ENCODE measurements at regions not wholly inside any gene's neighbourhood (a gene's known extent, or its start where the extent isn't known, plus 50 kb on each side); places are given as distances from the start of the nearest gene placed in this dataset.

GRCh38 chr20:6566821-6567220, 200.7 kb upstream of the BMP2 start:
- H3K27ac ChIP-seq (ENCODE audit: insufficient read depth, low read length, poor library complexity, severe bottlenecking), result no peak overlapping the region
- DNase-seq, result no peak
- peaks cover 0 to 12% (median 2%) of the 10 kb centered on the region in 7 donors for H3K9me3 Mint-ChIP-seq
- no peaks in the 10 kb centered on the region for H3K27me3 ChIP-seq (ENCODE audit: control insufficient read depth, insufficient read depth, low read length)
- H3K27me3 Mint-ChIP-seq, result peaks cover 5% of the 10 kb centered on the region
- H3K4me3 ChIP-seq (ENCODE audit: low read depth, low read length), result no peak overlapping the region
- H3K4me1 Mint-ChIP-seq, result no peaks in the 10 kb centered on the region
- no peaks in the 10 kb centered on the region for H3K4me1 ChIP-seq (ENCODE audit: control insufficient read depth, insufficient read depth, low read length, poor library complexity, severe bottlenecking)
- H3K27ac Mint-ChIP-seq, result no peak overlapping the region
- H3K9me3 ChIP-seq (ENCODE audit: control insufficient read depth in 2 of 2, low read length in 2 of 2), result no peaks in the 10 kb centered on the region
- no peak overlapping the region for H3K4me3 Mint-ChIP-seq
- no peaks in the 10 kb centered on the region for H3K36me3 Mint-ChIP-seq
- no peaks in the 10 kb centered on the region for H3K36me3 ChIP-seq (ENCODE audit: control insufficient read depth, insufficient read depth, low read length)
- no peak for ATAC-seq (ENCODE audit: low read depth in 2 of 2)

- no peak for DNase-seq
- no peak for ATAC-seq (ENCODE audit: low read depth in 2 of 2)
- H3K4me3 Mint-ChIP-seq, result no peak overlapping the region
- H3K27ac Mint-ChIP-seq, result no peak overlapping the region
- no peak overlapping the region for H3K27ac ChIP-seq (ENCODE audit: insufficient read depth, low read length, poor library complexity, severe bottlenecking)
- H3K9me3 Mint-ChIP-seq, result peaks cover 0 to 3% (median 0%) of the 10 kb centered on the region in 7 donors
- H3K4me1 Mint-ChIP-seq, result no peaks in the 10 kb centered on the region
- H3K36me3 ChIP-seq (ENCODE audit: control insufficient read depth, insufficient read depth, low read length), result no peaks in the 10 kb centered on the region
- no peaks in the 10 kb centered on the region for H3K27me3 Mint-ChIP-seq
- no peaks in the 10 kb centered on the region for H3K4me1 ChIP-seq (ENCODE audit: control insufficient read depth, insufficient read depth, low read length, poor library complexity, severe bottlenecking)
- no peak overlapping the region for H3K4me3 ChIP-seq (ENCODE audit: low read depth, low read length)
- H3K9me3 ChIP-seq (ENCODE audit: control insufficient read depth in 2 of 2, low read length in 2 of 2), result no peaks in the 10 kb centered on the region
- no peaks in the 10 kb centered on the region for H3K36me3 Mint-ChIP-seq
- H3K27me3 ChIP-seq (ENCODE audit: control insufficient read depth, insufficient read depth, low read length), result no peaks in the 10 kb centered on the region
These were observed 205.4 kb upstream of the BMP2 start for GRCh38 chr20:6562111-6562510.

- H3K36me3 Mint-ChIP-seq, result no peaks in the 10 kb centered on the region
- peaks cover 0 to 3% (median 0%) of the 10 kb centered on the region in 7 donors for H3K9me3 Mint-ChIP-seq
- ATAC-seq (ENCODE audit: low read depth in 2 of 2) (no peak), DNase-seq (no peak)
- no peak overlapping the region for H3K4me3 Mint-ChIP-seq
- Histone ChIP-seq H3K27ac (ENCODE audit: insufficient read depth, low read length, poor library complexity, severe bottlenecking) (no peak overlapping the region), H3K4me1 (ENCODE audit: control insufficient read depth, insufficient read depth, low read length, poor library complexity, severe bottlenecking) (no peaks in the 10 kb centered on the region), H3K36me3 (ENCODE audit: control insufficient read depth, insufficient read depth, low read length) (no peaks in the 10 kb centered on the region), H3K9me3 (ENCODE audit: control insufficient read depth in 2 of 2, low read length in 2 of 2) (no peaks in the 10 kb centered on the region), H3K27me3 (ENCODE audit: control insufficient read depth, insufficient read depth, low read length) (no peaks in the 10 kb centered on the region), H3K4me3 (ENCODE audit: low read depth, low read length) (no peak overlapping the region)
- no peaks in the 10 kb centered on the region for H3K4me1 Mint-ChIP-seq
- H3K27me3 Mint-ChIP-seq, result no peaks in the 10 kb centered on the region
- no peak overlapping the region for H3K27ac Mint-ChIP-seq
These were observed 206.5 kb upstream of the BMP2 start for GRCh38 chr20:6560978-6561377.

- Mint-ChIP-seq H3K4me3 (no peak overlapping the region), H3K4me1 (no peaks in the 10 kb centered on the region), H3K36me3 (no peaks in the 10 kb centered on the region), H3K27me3 (no peaks in the 10 kb centered on the region), H3K27ac (no peak overlapping the region), H3K9me3 (peaks cover 0 to 3% (median 0%) of the 10 kb centered on the region in 7 donors)
- no peak for DNase-seq
- Histone ChIP-seq H3K9me3 (ENCODE audit: control insufficient read depth in 2 of 2, low read length in 2 of 2) (no peaks in the 10 kb centered on the region), H3K4me3 (ENCODE audit: low read depth, low read length) (no peak overlapping the region), H3K4me1 (ENCODE audit: control insufficient read depth, insufficient read depth, low read length, poor library complexity, severe bottlenecking) (no peaks in the 10 kb centered on the region), H3K27me3 (ENCODE audit: control insufficient read depth, insufficient read depth, low read length) (no peaks in the 10 kb centered on the region), H3K36me3 (ENCODE audit: control insufficient read depth, insufficient read depth, low read length) (no peaks in the 10 kb centered on the region), H3K27ac (ENCODE audit: insufficient read depth, low read length, poor library complexity, severe bottlenecking) (no peak overlapping the region)
- ATAC-seq (ENCODE audit: low read depth in 2 of 2), result no peak
These were observed 207.7 kb upstream of the BMP2 start for GRCh38 chr20:6559791-6560190.

- H3K27ac ChIP-seq (ENCODE audit: insufficient read depth, low read length, poor library complexity, severe bottlenecking), result no peak overlapping the region
- H3K4me1 ChIP-seq (ENCODE audit: control insufficient read depth, insufficient read depth, low read length, poor library complexity, severe bottlenecking), result no peaks in the 10 kb centered on the region
- ATAC-seq (ENCODE audit: low read depth in 2 of 2) (no peak), DNase-seq (no peak)
- H3K27ac Mint-ChIP-seq, result no peak overlapping the region
- no peaks in the 10 kb centered on the region for H3K27me3 ChIP-seq (ENCODE audit: control insufficient read depth, insufficient read depth, low read length)
- H3K4me3 ChIP-seq (ENCODE audit: low read depth, low read length), result no peak overlapping the region
- no peak overlapping the region for H3K4me3 Mint-ChIP-seq
- H3K9me3 ChIP-seq (ENCODE audit: control insufficient read depth in 2 of 2, low read length in 2 of 2), result no peaks in the 10 kb centered on the region
- H3K9me3 Mint-ChIP-seq, result peaks cover 0 to 4% (median 2%) of the 10 kb centered on the region in 7 donors
- H3K36me3 ChIP-seq (ENCODE audit: control insufficient read depth, insufficient read depth, low read length), result no peaks in the 10 kb centered on the region
- no peaks in the 10 kb centered on the region for H3K36me3 Mint-ChIP-seq
- H3K4me1 Mint-ChIP-seq, result no peaks in the 10 kb centered on the region
- H3K27me3 Mint-ChIP-seq, result no peaks in the 10 kb centered on the region
These were observed 209.1 kb upstream of the BMP2 start for GRCh38 chr20:6558341-6558740.

GRCh38 chr20:6533761-6534479, 233.6 kb upstream of the BMP2 start:
- Mint-ChIP-seq H3K27ac (no peak overlapping the region), H3K36me3 (no peaks in the 10 kb centered on the region), H3K27me3 (no peaks in the 10 kb centered on the region), H3K9me3 (peaks cover 0 to 13% (median 3%) of the 10 kb centered on the region in 7 donors), H3K4me3 (no peak overlapping the region), H3K4me1 (no peaks in the 10 kb centered on the region)
- Histone ChIP-seq H3K4me3 (ENCODE audit: low read depth, low read length) (no peak overlapping the region), H3K4me1 (ENCODE audit: control insufficient read depth, insufficient read depth, low read length, poor library complexity, severe bottlenecking) (no peaks in the 10 kb centered on the region), H3K36me3 (ENCODE audit: control insufficient read depth, insufficient read depth, low read length) (no peaks in the 10 kb centered on the region), H3K27me3 (ENCODE audit: control insufficient read depth, insufficient read depth, low read length) (no peaks in the 10 kb centered on the region), H3K9me3 (ENCODE audit: control insufficient read depth in 2 of 2, low read length in 2 of 2) (no peaks in the 10 kb centered on the region), H3K27ac (ENCODE audit: insufficient read depth, low read length, poor library complexity, severe bottlenecking) (no peak overlapping the region)
- ATAC-seq (ENCODE audit: low read depth in 2 of 2) (no peak), DNase-seq (no peak)

GRCh38 chr20:6533351-6533750, 234.1 kb upstream of the BMP2 start:
- Histone ChIP-seq H3K4me1 (ENCODE audit: control insufficient read depth, insufficient read depth, low read length, poor library complexity, severe bottlenecking) (no peaks in the 10 kb centered on the region), H3K36me3 (ENCODE audit: control insufficient read depth, insufficient read depth, low read length) (no peaks in the 10 kb centered on the region), H3K27me3 (ENCODE audit: control insufficient read depth, insufficient read depth, low read length) (no peaks in the 10 kb centered on the region), H3K27ac (ENCODE audit: insufficient read depth, low read length, poor library complexity, severe bottlenecking) (no peak overlapping the region), H3K4me3 (ENCODE audit: low read depth, low read length) (no peak overlapping the region), H3K9me3 (ENCODE audit: control insufficient read depth in 2 of 2, low read length in 2 of 2) (no peaks in the 10 kb centered on the region)
- Mint-ChIP-seq H3K36me3 (no peaks in the 10 kb centered on the region), H3K27me3 (no peaks in the 10 kb centered on the region), H3K9me3 (peaks cover 0 to 10% (median 3%) of the 10 kb centered on the region in 7 donors), H3K4me1 (no peaks in the 10 kb centered on the region), H3K27ac (no peak overlapping the region), H3K4me3 (no peak overlapping the region)
- DNase-seq (no peak), ATAC-seq (ENCODE audit: low read depth in 2 of 2) (no peak)

GRCh38 chr20:6530779-6531315, 236.6 kb upstream of the BMP2 start:
- Mint-ChIP-seq H3K9me3 (peaks cover 0 to 11% (median 0%) of the 10 kb centered on the region in 7 donors), H3K27ac (no peak overlapping the region)
- ATAC-seq (ENCODE audit: low read depth in 2 of 2), result no peak

More at GRCh38 chr20:6530779-6531315, 236.6 kb upstream of the BMP2 start:
- Histone ChIP-seq H3K4me1 (ENCODE audit: control insufficient read depth, insufficient read depth, low read length, poor library complexity, severe bottlenecking) (no peaks in the 10 kb centered on the region), H3K27ac (ENCODE audit: insufficient read depth, low read length, poor library complexity, severe bottlenecking) (no peak overlapping the region), H3K9me3 (ENCODE audit: control insufficient read depth in 2 of 2, low read length in 2 of 2) (no peaks in the 10 kb centered on the region), H3K4me3 (ENCODE audit: low read depth, low read length) (no peak overlapping the region), H3K27me3 (ENCODE audit: control insufficient read depth, insufficient read depth, low read length) (no peaks in the 10 kb centered on the region), H3K36me3 (ENCODE audit: control insufficient read depth, insufficient read depth, low read length) (no peaks in the 10 kb centered on the region)
- H3K36me3 Mint-ChIP-seq, result no peaks in the 10 kb centered on the region
- no peak for DNase-seq
- H3K4me3 Mint-ChIP-seq, result no peak overlapping the region
- H3K27me3 Mint-ChIP-seq, result no peaks in the 10 kb centered on the region
- H3K4me1 Mint-ChIP-seq, result no peaks in the 10 kb centered on the region
